Activated T-cell treated with anti-CD3 and anti-CD28 coated beads, Interleukin-2, amount 50 U/mL, for 72 hours (primary cell): ENCODE measurements at regions not wholly inside any gene's neighbourhood (a gene's known extent, or its start where the extent isn't known, plus 50 kb on each side); places are given as distances from the start of the nearest gene placed in this dataset.

ENCODE experiments used
- ATAC-seq, 2 donors: fragments of 150-1000 bp; cut with Tn5 transposase; replicated peaks in 1 of 2; 2 replicates each; pipeline ENCODE4 v1.10.0; 2021; ENCODE audit warnings: moderate library complexity in 2 of 2, mild to moderate bottlenecking in 1 of 2
- DNase-seq, 2 donors: peaks; one replicate each; pipeline ENCODE4 v3.0.0; 2021 to 2022; ENCODE audit warnings: mixed read lengths in 1 of 2
- H3K27ac Mint-ChIP-seq: one replicate; pipeline ENCODE4 v1.8.0; 2022; ENCODE audit warnings: mild to moderate bottlenecking, moderate library complexity, mixed read lengths
- H3K27me3 Mint-ChIP-seq: one replicate; pipeline ENCODE4 v1.8.0; 2022; ENCODE audit warnings: low read depth, mixed read lengths
- H3K36me3 Mint-ChIP-seq, 2 donors: one replicate each; pipeline ENCODE4 v1.8.0; 2022; ENCODE audit warnings: mixed read lengths in 2 of 2, mild to moderate bottlenecking in 1 of 2; ENCODE audit not compliant: insufficient read depth in 2 of 2
- H3K4me1 Mint-ChIP-seq: one replicate; pipeline ENCODE4 v1.8.0; 2022; ENCODE audit warnings: low read depth, mixed read lengths
- H3K4me3 Mint-ChIP-seq, 2 donors: one replicate each; pipeline ENCODE4 v1.8.0; 2022; ENCODE audit warnings: mild to moderate bottlenecking in 2 of 2, mixed read lengths in 2 of 2, moderate library complexity in 2 of 2
- H3K9me3 Mint-ChIP-seq, 2 donors: one replicate each; pipeline ENCODE4 v1.8.0; 2022; ENCODE audit warnings: mixed read lengths in 2 of 2

DNA sequence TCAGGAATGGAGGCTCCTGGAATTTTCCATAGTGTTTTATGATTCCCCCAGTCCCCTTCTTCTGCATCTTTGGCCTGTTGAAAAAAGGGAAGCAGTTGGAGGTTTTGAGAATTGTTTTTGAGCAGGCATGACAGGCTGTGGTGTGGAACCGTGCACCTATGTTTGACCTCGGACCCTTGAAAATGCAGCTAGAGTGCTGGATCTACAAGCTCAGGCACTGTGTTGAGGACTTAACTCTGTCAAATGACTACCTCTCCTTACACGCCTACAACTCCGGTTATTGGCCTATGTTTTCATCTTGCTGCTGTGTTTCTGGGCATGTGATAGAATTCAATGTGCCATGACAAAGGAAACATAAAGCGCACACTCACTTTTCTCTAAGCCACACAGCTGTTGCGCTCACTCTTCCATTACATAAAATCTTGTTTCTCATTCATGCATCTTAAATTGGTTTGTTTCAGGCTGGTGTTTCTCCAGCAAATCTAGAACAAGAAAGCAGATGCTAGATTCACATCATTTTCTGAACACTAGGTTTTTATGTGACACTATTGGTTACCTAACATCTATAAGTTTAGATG lies 616.6 kb downstream of the FGF9 start:
- no peak overlapping the region for H3K4me3 Mint-ChIP-seq
- peaks cover 7% of the 10 kb centered on the region for H3K4me1 Mint-ChIP-seq
- H3K27me3 Mint-ChIP-seq = peaks cover 7% of the 10 kb centered on the region
- H3K36me3 Mint-ChIP-seq = no peaks in the 10 kb centered on the region
- ATAC-seq (no peak), DNase-seq (no peak)
- H3K27ac Mint-ChIP-seq = no peak overlapping the region
- H3K9me3 Mint-ChIP-seq = peaks cover 0 to 2% of the 10 kb centered on the region in 2 donors

GRCh38 chr13:22288496-22288895 lies 617.6 kb downstream of the FGF9 start:
- Mint-ChIP-seq H3K27ac (no peak overlapping the region), H3K4me3 (no peak overlapping the region), H3K9me3 (peaks cover 0 to 2% of the 10 kb centered on the region in 2 donors), H3K27me3 (peaks cover 7% of the 10 kb centered on the region), H3K4me1 (peaks cover 7% of the 10 kb centered on the region), H3K36me3 (no peaks in the 10 kb centered on the region)
- ATAC-seq (no peak), DNase-seq (no peak)

DNA sequence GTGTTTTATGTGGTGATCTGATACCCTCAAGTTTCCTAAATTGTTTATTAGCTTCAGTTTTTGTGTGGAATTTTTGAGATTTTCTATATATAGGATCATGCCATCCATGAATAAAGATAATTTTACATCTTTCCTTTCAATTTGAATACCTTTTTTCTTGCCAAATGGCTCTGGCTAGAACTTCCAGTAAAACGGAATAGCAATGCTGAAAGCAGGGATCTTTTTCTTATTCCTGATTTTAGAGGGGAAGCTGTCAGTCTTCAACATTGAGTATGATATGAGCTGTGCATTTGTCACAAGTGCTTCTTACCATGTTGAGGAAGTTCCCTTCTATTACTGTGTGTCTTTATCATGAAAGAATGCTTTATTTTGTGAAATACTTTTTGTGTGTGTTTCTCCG lies 618.8 kb downstream of the FGF9 start:
- no peaks in the 10 kb centered on the region for H3K4me1 Mint-ChIP-seq
- H3K27me3 Mint-ChIP-seq = peaks cover 7% of the 10 kb centered on the region
- ATAC-seq = no peak
- no peak for DNase-seq
- peaks cover 0 to 2% of the 10 kb centered on the region in 2 donors for H3K9me3 Mint-ChIP-seq
- H3K4me3 Mint-ChIP-seq = no peak overlapping the region
- no peaks in the 10 kb centered on the region for H3K36me3 Mint-ChIP-seq
- no peak overlapping the region for H3K27ac Mint-ChIP-seq

DNA sequence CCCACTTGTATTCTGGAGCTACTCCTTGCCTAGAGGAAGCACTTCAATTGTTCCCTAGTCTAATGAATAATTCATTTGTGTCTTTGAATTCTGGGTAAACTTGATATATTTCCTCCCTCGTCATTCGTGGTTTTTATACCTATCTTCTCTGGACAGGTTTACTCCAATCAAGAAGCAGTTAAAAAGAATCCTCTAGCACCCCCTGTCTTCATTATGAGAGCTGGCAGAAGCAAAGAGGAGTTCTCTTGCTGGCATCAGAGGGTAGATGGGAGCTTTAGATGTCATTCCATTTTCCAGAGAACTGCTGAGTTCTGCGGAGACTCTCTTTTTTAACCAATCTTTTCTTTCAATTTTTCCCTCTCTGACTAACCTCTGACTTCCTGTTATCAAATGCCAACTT lies 627.7 kb downstream of the FGF9 start:
- DNase-seq = no peak

GRCh38 chr13:22311734-22312404 lies 641.0 kb downstream of the FGF9 start:
- Mint-ChIP-seq H3K36me3 (no peaks in the 10 kb centered on the region), H3K27me3 (no peaks in the 10 kb centered on the region), H3K4me3 (no peak overlapping the region), H3K9me3 (no peaks in the 10 kb centered on the region), H3K27ac (no peak overlapping the region), H3K4me1 (no peaks in the 10 kb centered on the region)
- ATAC-seq = no peak
- no peak for DNase-seq

More for the DNA sequence above, 627.7 kb downstream of the FGF9 start:
- Mint-ChIP-seq H3K27ac (no peak overlapping the region), H3K4me3 (no peak overlapping the region), H3K9me3 (peaks cover 6 to 8% of the 10 kb centered on the region in 2 donors), H3K36me3 (peaks cover 2 to 8% of the 10 kb centered on the region in 2 donors), H3K4me1 (peaks cover 6% of the 10 kb centered on the region), H3K27me3 (no peaks in the 10 kb centered on the region)
- ATAC-seq = no peak

GRCh38 chr13:22312405-22312803 lies 641.5 kb downstream of the FGF9 start:
- DNase-seq (no peak), ATAC-seq (no peak)
- Mint-ChIP-seq H3K27me3 (no peaks in the 10 kb centered on the region), H3K27ac (no peak overlapping the region), H3K36me3 (no peaks in the 10 kb centered on the region), H3K4me1 (no peaks in the 10 kb centered on the region), H3K9me3 (no peaks in the 10 kb centered on the region), H3K4me3 (no peak overlapping the region)

DNA sequence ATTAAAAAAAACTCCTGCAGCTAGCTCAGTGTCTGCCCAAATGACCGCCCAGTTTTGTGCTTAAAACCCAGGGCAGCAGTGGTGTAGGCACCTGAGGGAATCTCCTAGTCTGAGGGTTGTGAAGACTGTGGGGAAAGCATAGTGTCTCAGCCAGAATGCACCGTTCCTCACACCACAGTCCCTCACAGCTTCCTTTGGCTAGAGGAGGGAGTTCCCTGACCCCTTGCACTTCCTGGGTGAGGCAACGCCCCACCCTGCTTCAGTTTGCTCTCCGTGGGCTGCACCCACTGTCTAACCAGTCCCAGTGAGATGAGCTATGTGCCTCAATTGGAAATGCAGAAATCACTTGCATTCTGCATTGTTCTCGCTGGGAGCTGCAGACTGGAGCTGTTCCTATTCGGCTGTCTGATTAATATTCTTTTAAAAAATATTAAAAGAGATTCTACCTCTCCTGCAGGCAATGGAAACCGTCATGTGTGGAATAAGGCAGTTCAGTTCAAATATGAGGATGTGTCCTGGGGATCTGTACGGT lies 645.7 kb downstream of the FGF9 start:
- Mint-ChIP-seq H3K4me3 (no peak overlapping the region), H3K27me3 (no peaks in the 10 kb centered on the region), H3K9me3 (peaks cover 0 to 3% of the 10 kb centered on the region in 2 donors), H3K27ac (no peak overlapping the region), H3K36me3 (no peaks in the 10 kb centered on the region), H3K4me1 (no peaks in the 10 kb centered on the region)
- no peak for DNase-seq
- ATAC-seq = no peak

DNA sequence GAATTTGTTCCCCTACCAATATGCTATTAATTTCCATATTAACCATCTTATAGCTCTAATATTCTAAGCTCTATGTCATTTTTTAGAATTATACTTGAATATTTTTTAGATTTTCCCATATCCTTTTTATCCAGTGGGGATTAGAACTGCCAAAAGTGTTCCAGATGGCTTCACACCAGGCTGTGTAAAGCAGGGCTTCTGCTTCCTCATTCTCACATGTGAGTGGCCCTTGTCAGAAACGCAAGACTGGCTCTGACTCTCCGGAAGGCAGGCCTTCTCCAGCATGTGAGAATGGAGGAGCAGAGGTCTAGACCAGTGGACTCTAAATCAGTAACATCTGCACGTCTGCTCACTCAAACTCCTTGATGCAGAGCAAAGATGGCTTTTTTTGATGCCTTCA lies 650.1 kb downstream of the FGF9 start:
- Mint-ChIP-seq H3K4me3 (no peak overlapping the region), H3K4me1 (no peaks in the 10 kb centered on the region), H3K27ac (no peak overlapping the region), H3K9me3 (peaks cover 3 to 4% of the 10 kb centered on the region in 2 donors), H3K36me3 (no peaks in the 10 kb centered on the region), H3K27me3 (no peaks in the 10 kb centered on the region)
- ATAC-seq = no peak
- no peak for DNase-seq

GRCh38 chr13:22325761-22326160 lies 654.9 kb downstream of the FGF9 start:
- H3K27ac Mint-ChIP-seq = no peak overlapping the region
- no peak for DNase-seq
- no peaks in the 10 kb centered on the region for H3K36me3 Mint-ChIP-seq
- H3K9me3 Mint-ChIP-seq = peaks cover 0 to 4% of the 10 kb centered on the region in 2 donors
- no peak overlapping the region for H3K4me3 Mint-ChIP-seq
- no peaks in the 10 kb centered on the region for H3K4me1 Mint-ChIP-seq
- ATAC-seq = no peak
- H3K27me3 Mint-ChIP-seq = no peaks in the 10 kb centered on the region

GRCh38 chr13:22332416-22332815 lies 661.5 kb downstream of the FGF9 start:
- no peak for ATAC-seq
- DNase-seq = no peak
- Mint-ChIP-seq H3K27ac (no peak overlapping the region), H3K4me3 (no peak overlapping the region), H3K36me3 (peaks cover 0 to 4% of the 10 kb centered on the region in 2 donors), H3K27me3 (peaks cover 6% of the 10 kb centered on the region), H3K4me1 (no peaks in the 10 kb centered on the region), H3K9me3 (peaks cover 0 to 4% of the 10 kb centered on the region in 2 donors)

DNA sequence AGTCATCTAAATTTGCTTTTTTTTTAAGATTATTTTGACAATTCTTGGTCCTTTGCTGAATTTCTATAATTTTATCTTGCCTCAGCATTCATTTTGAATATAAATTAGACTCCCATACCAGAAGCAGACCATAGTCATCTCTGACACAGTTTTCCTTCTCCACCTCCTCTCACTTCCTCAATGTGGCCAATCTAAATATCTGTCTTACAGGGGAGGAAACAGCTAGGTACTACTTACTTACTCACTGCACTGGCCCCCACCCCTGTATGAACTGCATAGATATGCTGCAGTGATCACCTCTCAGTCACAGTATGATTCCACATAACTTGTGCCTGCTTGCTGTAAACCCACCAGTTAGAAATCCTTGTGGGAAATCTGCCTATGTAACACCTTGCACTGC lies 665.6 kb downstream of the FGF9 start:
- H3K4me1 Mint-ChIP-seq = no peaks in the 10 kb centered on the region
- ATAC-seq = no peak
- no peak overlapping the region for H3K27ac Mint-ChIP-seq

DNA sequence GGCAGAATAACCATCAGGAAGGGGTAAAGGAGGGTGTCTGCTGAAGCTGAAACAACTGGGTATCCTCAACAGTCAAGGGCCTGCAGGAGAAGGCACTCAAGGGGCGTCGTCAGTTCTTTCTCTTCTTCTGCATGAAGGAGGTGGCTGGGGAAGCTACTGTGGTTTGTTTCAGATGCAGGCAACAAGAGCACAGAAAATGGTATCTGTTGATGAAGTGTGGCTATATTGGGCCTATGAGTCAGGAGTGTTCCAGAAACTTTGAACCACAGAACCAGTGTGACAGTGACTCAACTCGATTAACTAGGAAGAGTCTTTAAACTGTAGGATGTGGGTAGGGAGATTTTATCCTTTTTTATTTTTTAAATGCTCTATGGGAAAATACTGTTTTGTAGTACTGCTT lies 686.3 kb downstream of the FGF9 start:
- no peak overlapping the region for H3K27ac Mint-ChIP-seq
- peak in 1 of 2 donors; percentile 1 for DNase-seq
- peak; percentile 51 to 77 for ATAC-seq
- H3K4me1 Mint-ChIP-seq = peaks cover 6% of the 10 kb centered on the region
- no peak overlapping the region for H3K4me3 Mint-ChIP-seq
- H3K36me3 Mint-ChIP-seq = peaks cover 1 to 9% of the 10 kb centered on the region in 2 donors
- no peaks in the 10 kb centered on the region for H3K27me3 Mint-ChIP-seq
- H3K9me3 Mint-ChIP-seq = peaks cover 5 to 6% of the 10 kb centered on the region in 2 donors

More for the DNA sequence above, 665.6 kb downstream of the FGF9 start:
- Mint-ChIP-seq H3K9me3 (peaks cover 4 to 6% of the 10 kb centered on the region in 2 donors), H3K27me3 (peaks cover 6% of the 10 kb centered on the region), H3K4me3 (no peak overlapping the region), H3K36me3 (peaks cover 5 to 8% of the 10 kb centered on the region in 2 donors)
- DNase-seq = no peak

DNA sequence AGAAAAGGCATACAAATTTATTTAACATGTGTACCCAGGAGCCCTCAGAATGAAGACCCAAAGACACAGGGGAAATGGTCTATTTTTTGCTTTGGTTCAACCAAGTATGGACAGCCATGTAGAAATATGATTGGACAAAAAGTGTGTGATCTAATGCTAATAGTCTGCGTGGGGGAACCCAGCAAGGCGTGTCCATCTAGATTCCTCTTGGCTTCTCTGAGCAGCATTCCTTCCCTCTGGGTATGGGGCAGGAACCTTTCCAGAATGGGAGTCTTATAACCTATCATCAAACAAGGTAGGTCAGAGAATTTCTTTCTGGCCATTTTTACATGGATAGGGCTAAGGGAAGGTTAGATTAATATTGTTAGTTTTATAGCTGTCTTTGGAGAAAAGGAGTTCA lies 698.2 kb downstream of the FGF9 start:
- Mint-ChIP-seq H3K4me1 (no peaks in the 10 kb centered on the region), H3K27ac (no peak overlapping the region), H3K4me3 (no peak overlapping the region), H3K9me3 (peaks cover 8 to 16% of the 10 kb centered on the region in 2 donors), H3K27me3 (no peaks in the 10 kb centered on the region), H3K36me3 (peaks cover 5 to 11% of the 10 kb centered on the region in 2 donors)
- ATAC-seq = no peak
- DNase-seq = no peak
